K562 (cell line): ENCODE measurements at regions not wholly inside any gene's neighbourhood (a gene's known extent, or its start where the extent isn't known, plus 50 kb on each side); places are given as distances from the start of the nearest gene placed in this dataset.

Source experiments
- CTCF ChIP-seq, 3 experiments: IDR thresholded peaks in 2 of 3; conservative IDR thresholded peaks in 1 of 3; 2 replicates each; pipeline ENCODE4 v1.5.1; 2011 to 2012; ENCODE audit warnings: low read length in 3 of 3, mild to moderate bottlenecking in 3 of 3, control low read depth in 2 of 3, improper control_type of control experiment in 1 of 3, inconsistent platforms in 1 of 3, low read depth in 1 of 3, mixed read lengths in 1 of 3, moderate library complexity in 1 of 3; ENCODE audit not compliant: insufficient read depth in 2 of 3
- FUS ChIP-seq: fragments of 200-400 bp; formaldehyde crosslinking; optimal IDR thresholded peaks from 2 replicates; pipeline ENCODE3; 2017; ENCODE audit warnings: low read depth, low read length
- MYC ChIP-seq, 2 experiments: fragments of 250-450 bp in 1 of 2; sonication (Bioruptor Pico) in 1 of 2; IDR thresholded peaks; 2 replicates each; pipeline versions ENCODE4 v1.5.1 to v1.6.1; 2012 to 2021; ENCODE audit warnings: low read depth in 2 of 2, borderline replicate concordance in 1 of 2, improper control_type of control experiment in 1 of 2, low read length in 1 of 2, mild to moderate bottlenecking in 1 of 2, moderate library complexity in 1 of 2
- NBN ChIP-seq: fragments of 450-650 bp; IDR thresholded peaks from 2 replicates; pipeline ENCODE4 v1.6.1; 2016; ENCODE audit warnings: low read depth, mild to moderate bottlenecking
- POLR2A ChIP-seq: fragments of 450-650 bp; conservative IDR thresholded peaks from 2 replicates; pipeline ENCODE4 v1.6.1; 2016
- SAP30 ChIP-seq: fragments of 200-600 bp; sonication (generic); IDR thresholded peaks from 2 replicates; pipeline ENCODE4 v1.6.1; 2012; ENCODE audit warnings: borderline replicate concordance, low read depth, mild to moderate bottlenecking, moderate library complexity, low read length, control low read depth, inconsistent platforms; ENCODE audit not compliant: insufficient read depth, poor library complexity, severe bottlenecking
- YY1 ChIP-seq, 3 experiments: IDR thresholded peaks; 2 replicates each; pipeline ENCODE4 v1.6.1; 2011; ENCODE audit warnings: low read length in 2 of 3, mild to moderate bottlenecking in 2 of 3, moderate library complexity in 2 of 3, borderline replicate concordance in 1 of 3, control low read depth in 1 of 3, low read depth in 1 of 3; ENCODE audit not compliant: insufficient read depth in 3 of 3, insufficient replicate concordance in 2 of 3, control insufficient read depth in 1 of 3, insufficient read length in 1 of 3; ENCODE audit errors: extremely low read depth in 1 of 3
- ZBTB49 ChIP-seq: sonication (generic); formaldehyde crosslinking; IDR thresholded peaks from 2 replicates; pipeline ENCODE4 v1.8.0; 2022; ENCODE audit warnings: missing genetic modification reagents, mild to moderate bottlenecking, borderline replicate concordance

GRCh38 chr20:53866794-53867740 is 203.3 kb downstream of the BCAS1 start:
- TF ChIP-seq CTCF (IDR thresholded peaks at IDR 0.05 in 2 of 3, conservative IDR thresholded peaks at IDR 0.05 in 1 of 3; ENCODE audit: insufficient read depth in 2 of 3, low read depth in 1 of 3, low read length in 3 of 3) (no peak), FUS (no peak), SAP30 (no peak), MYC (IDR thresholded peaks at IDR 0.05; ENCODE audit: low read depth, low read length) (no peak), MYC (CRISPR knock-in tag; IDR thresholded peaks at IDR 0.05; ENCODE audit: borderline replicate concordance, low read depth) (no peak), ZBTB49 (CRISPR knock-in tag) (no peak), NBN (no peak), POLR2A (no peak), YY1 (IDR thresholded peaks at IDR 0.05; ENCODE audit: borderline replicate concordance in 1 of 3, control insufficient read depth in 1 of 3, extremely low read depth in 1 of 3, insufficient read depth in 3 of 3, insufficient read length in 1 of 3, insufficient replicate concordance in 2 of 3, low read depth in 1 of 3, low read length in 2 of 3) (no peak)
